ENCODE measurements at regions not wholly inside any gene's neighbourhood (a gene's known extent, or its start where the extent isn't known, plus 50 kb on each side); places are given as distances from the start of the nearest gene placed in this dataset.

DNA sequence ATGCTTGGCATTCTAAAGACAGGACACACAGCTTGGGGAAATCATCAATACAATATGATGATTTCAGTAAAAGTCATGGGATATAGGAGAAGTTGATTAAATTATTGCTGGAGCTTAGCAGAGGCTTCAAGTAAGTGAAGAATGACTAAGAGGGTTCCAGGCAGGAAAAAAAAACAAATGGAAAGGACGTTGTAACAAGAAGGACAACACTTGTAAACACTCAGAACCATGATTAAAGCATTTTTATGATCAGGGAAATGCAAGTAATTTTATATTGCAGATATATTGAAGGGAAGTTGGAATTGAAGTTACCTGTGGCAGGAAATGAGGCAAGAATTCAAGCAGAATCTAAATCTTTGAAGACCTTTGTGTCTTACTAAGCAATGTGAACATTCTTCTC is 602.7 kb upstream of the NEGR1 start:
- Histone ChIP-seq H4K20me1 (ENCODE audit: insufficient read depth, low read length) (no peaks in the 10 kb centered on the region), H2AFZ (ENCODE audit: low read length) (no peak overlapping the region), H3K79me2 (ENCODE audit: low read length) (no peaks in the 10 kb centered on the region), H3K4me2 (ENCODE audit: low read depth, low read length) (no peak overlapping the region), H3K4me3 (ENCODE audit: low read length) (no peak overlapping the region), H3F3A (ENCODE audit: insufficient read depth, low read length) (no peaks in the 10 kb centered on the region), H3K4me1 (ENCODE audit: low read length) (no peaks in the 10 kb centered on the region), H3K27me3 (replicated peaks; ENCODE audit: insufficient read depth, low read length) (no peaks in the 10 kb centered on the region), H3K9ac (ENCODE audit: low read length) (no peak overlapping the region), H3K36me3 (replicated peaks; ENCODE audit: insufficient read depth, low read length) (no peaks in the 10 kb centered on the region; the same call in 1 of the 2 replicates), H3K9me3 (replicated peaks; ENCODE audit: insufficient read depth, low read length) (no peaks in the 10 kb centered on the region), H3K9me2 (replicated peaks; ENCODE audit: insufficient read depth, low read length) (no peaks in the 10 kb centered on the region), H3K27ac (ENCODE audit: low read length) (no peak overlapping the region)
- TF ChIP-seq, protein P1, sequence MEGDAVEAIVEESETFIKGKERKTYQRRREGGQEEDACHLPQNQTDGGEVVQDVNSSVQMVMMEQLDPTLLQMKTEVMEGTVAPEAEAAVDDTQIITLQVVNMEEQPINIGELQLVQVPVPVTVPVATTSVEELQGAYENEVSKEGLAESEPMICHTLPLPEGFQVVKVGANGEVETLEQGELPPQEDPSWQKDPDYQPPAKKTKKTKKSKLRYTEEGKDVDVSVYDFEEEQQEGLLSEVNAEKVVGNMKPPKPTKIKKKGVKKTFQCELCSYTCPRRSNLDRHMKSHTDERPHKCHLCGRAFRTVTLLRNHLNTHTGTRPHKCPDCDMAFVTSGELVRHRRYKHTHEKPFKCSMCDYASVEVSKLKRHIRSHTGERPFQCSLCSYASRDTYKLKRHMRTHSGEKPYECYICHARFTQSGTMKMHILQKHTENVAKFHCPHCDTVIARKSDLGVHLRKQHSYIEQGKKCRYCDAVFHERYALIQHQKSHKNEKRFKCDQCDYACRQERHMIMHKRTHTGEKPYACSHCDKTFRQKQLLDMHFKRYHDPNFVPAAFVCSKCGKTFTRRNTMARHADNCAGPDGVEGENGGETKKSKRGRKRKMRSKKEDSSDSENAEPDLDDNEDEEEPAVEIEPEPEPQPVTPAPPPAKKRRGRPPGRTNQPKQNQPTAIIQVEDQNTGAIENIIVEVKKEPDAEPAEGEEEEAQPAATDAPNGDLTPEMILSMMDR (IDR thresholded peaks at IDR 0.05; ENCODE audit: low read length), result no peak
- TF ChIP-seq EZH2phosphoT487 (IDR thresholded peaks at IDR 0.05; ENCODE audit: low read length), result no peak
- TF ChIP-seq EZH2 (optimal IDR thresholded peaks at IDR 0.05; ENCODE audit: low read depth, low read length), result no peak
- no peak for DNase-seq

DNA sequence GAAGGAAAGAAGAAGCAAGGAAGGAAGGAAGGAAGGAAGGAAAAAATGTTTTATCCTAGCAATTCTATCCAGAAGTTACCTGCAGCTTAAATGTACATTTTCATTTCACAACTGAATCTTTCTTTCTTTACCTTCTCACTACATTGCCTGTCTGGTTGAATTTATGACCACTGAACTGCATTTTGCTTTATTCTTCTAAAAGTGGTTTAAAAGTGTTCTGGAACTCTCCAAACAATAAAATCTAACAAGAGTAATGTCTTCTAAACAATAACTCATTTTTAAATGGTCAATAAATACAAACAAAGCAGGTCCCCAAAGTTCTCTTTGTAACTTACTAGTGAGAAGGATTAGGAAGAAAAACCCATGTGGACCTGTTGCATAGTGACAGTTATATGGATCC is 587.5 kb upstream of the NEGR1 start:
- H3K9ac ChIP-seq (ENCODE audit: low read length), result no peak overlapping the region
- H3K27me3 ChIP-seq (replicated peaks; ENCODE audit: insufficient read depth, low read length), result no peaks in the 10 kb centered on the region
- TF ChIP-seq EZH2phosphoT487 (IDR thresholded peaks at IDR 0.05; ENCODE audit: low read length), result no peak
- TF ChIP-seq EZH2 (optimal IDR thresholded peaks at IDR 0.05; ENCODE audit: low read depth, low read length), result no peak
- TF ChIP-seq, protein P1 (IDR thresholded peaks at IDR 0.05; ENCODE audit: low read length), result no peak
- H3F3A ChIP-seq (ENCODE audit: insufficient read depth, low read length), result no peaks in the 10 kb centered on the region
- H3K4me1 ChIP-seq (ENCODE audit: low read length), result no peaks in the 10 kb centered on the region
- H2AFZ ChIP-seq (ENCODE audit: low read length), result no peak overlapping the region
- H3K79me2 ChIP-seq (ENCODE audit: low read length), result no peaks in the 10 kb centered on the region
- H3K9me2 ChIP-seq (replicated peaks; ENCODE audit: insufficient read depth, low read length), result no peaks in the 10 kb centered on the region
- H3K36me3 ChIP-seq (replicated peaks; ENCODE audit: insufficient read depth, low read length), result no peaks in the 10 kb centered on the region
- no peak for DNase-seq
- H4K20me1 ChIP-seq (ENCODE audit: insufficient read depth, low read length), result no peaks in the 10 kb centered on the region
- H3K4me2 ChIP-seq (ENCODE audit: low read depth, low read length), result no peak overlapping the region
- no peak overlapping the region for H3K27ac ChIP-seq (ENCODE audit: low read length)
- no peaks in the 10 kb centered on the region; the same call in 1 of the 2 replicates for H3K9me3 ChIP-seq (replicated peaks; ENCODE audit: insufficient read depth, low read length)
- no peak overlapping the region for H3K4me3 ChIP-seq (ENCODE audit: low read length)

DNA sequence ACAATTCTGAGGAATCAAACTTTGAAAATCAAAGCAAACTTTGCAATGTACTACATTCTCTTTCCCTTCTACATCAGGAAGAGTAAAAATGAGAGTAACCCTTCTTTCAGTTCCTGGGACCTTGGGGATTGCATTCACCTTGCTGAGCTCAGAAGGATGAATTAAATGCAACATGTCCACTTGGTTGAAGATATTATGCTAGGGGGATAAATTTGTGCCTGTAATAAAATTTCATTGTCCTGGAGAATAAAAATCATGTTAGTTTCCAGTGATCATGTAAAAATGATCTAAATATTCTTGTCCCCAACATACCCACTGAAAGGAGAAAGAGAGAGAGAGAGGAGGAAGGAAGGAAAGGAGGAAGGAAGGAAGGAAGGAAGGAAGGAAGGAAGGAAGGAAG is 587.1 kb upstream of the NEGR1 start:
- no peak overlapping the region for H2AFZ ChIP-seq (ENCODE audit: low read length)
- H3K9me3 ChIP-seq (replicated peaks; ENCODE audit: insufficient read depth, low read length), result no peaks in the 10 kb centered on the region; the same call in 1 of the 2 replicates
- H3K4me1 ChIP-seq (ENCODE audit: low read length), result no peaks in the 10 kb centered on the region
- no peaks in the 10 kb centered on the region for H3K36me3 ChIP-seq (replicated peaks; ENCODE audit: insufficient read depth, low read length)
- H3K27me3 ChIP-seq (replicated peaks; ENCODE audit: insufficient read depth, low read length), result no peaks in the 10 kb centered on the region
- H3K79me2 ChIP-seq (ENCODE audit: low read length), result no peaks in the 10 kb centered on the region
- no peak for DNase-seq
- H3F3A ChIP-seq (ENCODE audit: insufficient read depth, low read length), result no peaks in the 10 kb centered on the region
- H3K9ac ChIP-seq (ENCODE audit: low read length), result no peak overlapping the region
- H3K9me2 ChIP-seq (replicated peaks; ENCODE audit: insufficient read depth, low read length), result no peaks in the 10 kb centered on the region
- H3K27ac ChIP-seq (ENCODE audit: low read length), result no peak overlapping the region
- TF ChIP-seq, protein P1 (IDR thresholded peaks at IDR 0.05; ENCODE audit: low read length), result no peak
- no peaks in the 10 kb centered on the region for H4K20me1 ChIP-seq (ENCODE audit: insufficient read depth, low read length)
- no peak overlapping the region for H3K4me3 ChIP-seq (ENCODE audit: low read length)
- H3K4me2 ChIP-seq (ENCODE audit: low read depth, low read length), result no peak overlapping the region
